ENCODE measurements at regions not wholly inside any gene's neighbourhood (a gene's known extent, or its start where the extent isn't known, plus 50 kb on each side); places are given as distances from the start of the nearest gene placed in this dataset.

DNA sequence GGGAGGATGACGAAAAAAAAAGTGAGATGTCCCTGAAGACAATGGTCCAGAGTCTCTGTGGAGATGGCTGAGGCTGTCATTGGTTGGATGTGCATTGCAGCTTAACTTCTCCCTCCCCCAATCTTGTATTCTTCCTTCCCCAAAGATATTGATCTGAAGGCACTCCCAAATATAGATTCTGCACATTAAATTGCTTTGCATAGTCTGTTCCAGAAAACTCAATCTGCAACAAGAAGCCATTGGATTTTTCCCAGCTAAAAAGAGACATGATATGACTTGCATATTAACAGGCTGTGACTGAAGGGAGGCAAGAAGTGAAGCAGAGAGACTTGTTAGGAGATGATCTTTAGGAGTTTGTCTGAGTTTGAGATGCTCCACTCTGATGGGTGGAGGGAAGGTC, 245.2 kb upstream of the MOCS1 start:
- DNase-seq (ENCODE audit: extremely low spot score): no peak
- CTCF ChIA-PET: no interaction called here
- POLR2A ChIA-PET: no interaction called here
- TF ChIP-seq, protein P1, sequence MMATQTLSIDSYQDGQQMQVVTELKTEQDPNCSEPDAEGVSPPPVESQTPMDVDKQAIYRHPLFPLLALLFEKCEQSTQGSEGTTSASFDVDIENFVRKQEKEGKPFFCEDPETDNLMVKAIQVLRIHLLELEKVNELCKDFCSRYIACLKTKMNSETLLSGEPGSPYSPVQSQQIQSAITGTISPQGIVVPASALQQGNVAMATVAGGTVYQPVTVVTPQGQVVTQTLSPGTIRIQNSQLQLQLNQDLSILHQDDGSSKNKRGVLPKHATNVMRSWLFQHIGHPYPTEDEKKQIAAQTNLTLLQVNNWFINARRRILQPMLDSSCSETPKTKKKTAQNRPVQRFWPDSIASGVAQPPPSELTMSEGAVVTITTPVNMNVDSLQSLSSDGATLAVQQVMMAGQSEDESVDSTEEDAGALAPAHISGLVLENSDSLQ (IDR thresholded peaks at IDR 0.05): no peak
- no peak for TF ChIP-seq NFRKB (IDR thresholded peaks at IDR 0.05)
- no peak for TF ChIP-seq FOXA1 (IDR thresholded peaks at IDR 0.05)
- TF ChIP-seq SUZ12 (IDR thresholded peaks at IDR 0.05): no peak
- TF ChIP-seq L3MBTL2 (conservative IDR thresholded peaks at IDR 0.05): no peak
- no peak for TF ChIP-seq SP1 (IDR thresholded peaks at IDR 0.05)
- no peak for TF ChIP-seq FOXM1 (IDR thresholded peaks at IDR 0.05; ENCODE audit: borderline replicate concordance)
- no peak for TF ChIP-seq LEF1 (IDR thresholded peaks at IDR 0.05; ENCODE audit: borderline replicate concordance)
- no peak for TF ChIP-seq BHLHE40 (IDR thresholded peaks at IDR 0.05; ENCODE audit: borderline replicate concordance)
- TF ChIP-seq CTBP1 (IDR thresholded peaks at IDR 0.05; ENCODE audit: borderline replicate concordance): no peak
- TF ChIP-seq TARDBP (IDR thresholded peaks at IDR 0.05): no peak
- TF ChIP-seq ARNT (IDR thresholded peaks at IDR 0.05): no peak
- TF ChIP-seq FOXK2 (IDR thresholded peaks at IDR 0.05): no peak
- no peak for TF ChIP-seq HDGF (IDR thresholded peaks at IDR 0.05; ENCODE audit: borderline replicate concordance)
- no peak for TF ChIP-seq ZNF384 (IDR thresholded peaks at IDR 0.05)
- TF ChIP-seq ELF4 (IDR thresholded peaks at IDR 0.05): no peak

DNA sequence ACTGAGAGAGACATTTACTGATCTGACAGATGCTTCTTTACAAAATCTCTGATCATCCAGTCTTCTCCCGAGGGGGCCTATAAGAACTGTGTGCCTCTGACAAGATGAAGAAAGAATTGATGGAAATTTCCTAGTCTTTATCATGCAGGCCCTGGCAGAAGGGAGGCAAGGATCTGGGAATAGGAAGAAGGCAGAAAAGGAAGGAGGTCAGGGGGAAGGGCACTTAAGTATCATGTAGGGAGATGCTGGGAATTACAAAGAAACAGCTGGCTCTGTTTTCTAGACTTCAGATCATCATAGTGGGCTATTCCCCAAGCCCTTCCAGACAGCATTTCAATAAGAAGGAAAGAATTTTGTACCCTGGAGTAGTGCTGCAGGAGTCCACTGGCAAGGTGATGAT, 243.3 kb upstream of the MOCS1 start:
- TF ChIP-seq HDGF (IDR thresholded peaks at IDR 0.05; ENCODE audit: borderline replicate concordance) (no peak), TARDBP (IDR thresholded peaks at IDR 0.05) (no peak), SUZ12 (IDR thresholded peaks at IDR 0.05) (no peak), BHLHE40 (IDR thresholded peaks at IDR 0.05; ENCODE audit: borderline replicate concordance) (no peak), CTBP1 (IDR thresholded peaks at IDR 0.05; ENCODE audit: borderline replicate concordance) (no peak), ARNT (IDR thresholded peaks at IDR 0.05) (no peak), ELF4 (IDR thresholded peaks at IDR 0.05) (no peak), FOXK2 (IDR thresholded peaks at IDR 0.05) (no peak), NFRKB (IDR thresholded peaks at IDR 0.05) (no peak), SP1 (IDR thresholded peaks at IDR 0.05) (no peak)
- TF ChIP-seq, protein P1 (IDR thresholded peaks at IDR 0.05): no peak
- POLR2A ChIA-PET: no interaction called here

GRCh38 chr6:40176152-40176551, 241.9 kb upstream of the MOCS1 start:
- TF ChIP-seq FOXK2 (IDR thresholded peaks at IDR 0.05) (no peak), ARNT (IDR thresholded peaks at IDR 0.05) (no peak), ELF4 (IDR thresholded peaks at IDR 0.05) (no peak), CTBP1 (IDR thresholded peaks at IDR 0.05; ENCODE audit: borderline replicate concordance) (no peak), BHLHE40 (IDR thresholded peaks at IDR 0.05; ENCODE audit: borderline replicate concordance) (no peak), FOXM1 (IDR thresholded peaks at IDR 0.05; ENCODE audit: borderline replicate concordance) (no peak), LEF1 (IDR thresholded peaks at IDR 0.05; ENCODE audit: borderline replicate concordance) (no peak), L3MBTL2 (conservative IDR thresholded peaks at IDR 0.05) (no peak), SP1 (IDR thresholded peaks at IDR 0.05) (no peak), SUZ12 (IDR thresholded peaks at IDR 0.05) (no peak), TARDBP (IDR thresholded peaks at IDR 0.05) (no peak), HDGF (IDR thresholded peaks at IDR 0.05; ENCODE audit: borderline replicate concordance) (no peak), NFRKB (IDR thresholded peaks at IDR 0.05) (no peak), ZNF384 (IDR thresholded peaks at IDR 0.05) (no peak), FOXA1 (IDR thresholded peaks at IDR 0.05) (no peak)
- TF ChIP-seq, protein P1 (IDR thresholded peaks at IDR 0.05): no peak
- POLR2A ChIA-PET: no interaction called here
- CTCF ChIA-PET: no interaction called here
- no peak for DNase-seq (ENCODE audit: extremely low spot score)

More for the DNA sequence above, 243.3 kb upstream of the MOCS1 start:
- CTCF ChIA-PET: no interaction called here
- DNase-seq (ENCODE audit: extremely low spot score): no peak

DNA sequence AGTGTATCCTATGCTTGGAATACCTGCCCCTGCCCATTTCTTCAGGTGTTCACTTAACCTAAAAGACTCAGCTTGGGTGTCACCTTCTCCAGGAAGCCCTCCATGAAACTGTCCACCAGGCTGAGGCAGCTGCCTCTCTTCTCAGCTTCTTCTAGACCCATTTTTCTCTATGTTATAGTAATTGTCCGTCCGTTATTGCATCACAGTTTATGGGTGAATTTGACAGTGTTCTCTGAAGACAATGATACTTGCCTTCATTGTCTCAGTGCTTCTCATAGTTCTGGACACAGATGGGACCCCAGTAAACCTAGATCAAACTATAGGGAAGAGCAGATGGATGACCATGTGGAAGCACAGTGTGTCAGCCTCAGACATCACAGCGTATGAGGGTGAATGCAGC, 238.0 kb upstream of the MOCS1 start:
- TF ChIP-seq SUZ12 (IDR thresholded peaks at IDR 0.05) (no peak), LEF1 (IDR thresholded peaks at IDR 0.05; ENCODE audit: borderline replicate concordance) (no peak), ARNT (IDR thresholded peaks at IDR 0.05) (no peak), TARDBP (IDR thresholded peaks at IDR 0.05) (no peak), SP1 (IDR thresholded peaks at IDR 0.05) (no peak), FOXA1 (IDR thresholded peaks at IDR 0.05) (no peak), L3MBTL2 (conservative IDR thresholded peaks at IDR 0.05) (no peak), HDGF (IDR thresholded peaks at IDR 0.05; ENCODE audit: borderline replicate concordance) (no peak), ZNF384 (IDR thresholded peaks at IDR 0.05) (no peak), FOXM1 (IDR thresholded peaks at IDR 0.05; ENCODE audit: borderline replicate concordance) (no peak)
- TF ChIP-seq, protein P1 (IDR thresholded peaks at IDR 0.05): no peak
- POLR2A ChIA-PET: no interaction called here
- no peak for DNase-seq (ENCODE audit: extremely low spot score)
- CTCF ChIA-PET: no interaction called here

DNA sequence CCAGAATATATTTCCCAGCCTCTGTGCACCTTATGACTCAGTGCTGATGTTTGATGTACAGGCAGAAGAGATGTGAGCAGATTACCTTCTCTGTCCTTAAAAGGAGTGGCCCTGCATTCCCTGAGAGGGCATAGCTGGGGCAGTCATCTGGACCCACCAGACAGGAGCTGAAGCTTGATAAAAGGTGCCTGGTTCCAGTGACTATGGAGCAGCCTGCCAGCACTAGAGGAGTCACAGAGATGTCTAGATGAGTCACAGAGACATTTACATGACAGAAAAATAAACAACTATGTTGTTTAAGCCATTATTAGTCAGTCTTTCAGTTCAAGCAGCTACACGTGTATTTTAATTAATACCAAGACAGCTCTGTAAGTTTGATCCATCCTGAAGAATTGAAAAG, 237.1 kb upstream of the MOCS1 start:
- POLR2A ChIA-PET: no interaction called here
- no peak for TF ChIP-seq CTBP1 (IDR thresholded peaks at IDR 0.05; ENCODE audit: borderline replicate concordance)
- TF ChIP-seq SUZ12 (IDR thresholded peaks at IDR 0.05): no peak
- TF ChIP-seq TARDBP (IDR thresholded peaks at IDR 0.05): no peak
- no peak for TF ChIP-seq FOXM1 (IDR thresholded peaks at IDR 0.05; ENCODE audit: borderline replicate concordance)
- no peak for TF ChIP-seq NFRKB (IDR thresholded peaks at IDR 0.05)
- no peak for TF ChIP-seq L3MBTL2 (conservative IDR thresholded peaks at IDR 0.05)
- TF ChIP-seq ZNF384 (IDR thresholded peaks at IDR 0.05): no peak
- TF ChIP-seq LEF1 (IDR thresholded peaks at IDR 0.05; ENCODE audit: borderline replicate concordance): no peak
- no peak for TF ChIP-seq FOXK2 (IDR thresholded peaks at IDR 0.05)
- no peak for TF ChIP-seq FOXA1 (IDR thresholded peaks at IDR 0.05)
- no peak for TF ChIP-seq ELF4 (IDR thresholded peaks at IDR 0.05)
- no peak for TF ChIP-seq HDGF (IDR thresholded peaks at IDR 0.05; ENCODE audit: borderline replicate concordance)
- TF ChIP-seq ARNT (IDR thresholded peaks at IDR 0.05): no peak
- TF ChIP-seq, protein P1 (IDR thresholded peaks at IDR 0.05): no peak

More for the DNA sequence above, 237.1 kb upstream of the MOCS1 start:
- DNase-seq (ENCODE audit: extremely low spot score): no peak
- CTCF ChIA-PET: no interaction called here
